CD1c-positive myeloid dendritic cell (primary cell): ENCODE measurements at regions not wholly inside any gene's neighbourhood (a gene's known extent, or its start where the extent isn't known, plus 50 kb on each side); places are given as distances from the start of the nearest gene placed in this dataset.
"Not testable (repeated sequence)": the region's sequence is repeated elsewhere in the genome, so short reads cannot be mapped to it uniquely, and the experiment has no call there.

Experiments
- DNase-seq: peaks from one replicate; pipeline ENCODE4 v3.0.0-alpha.2; 2016; ENCODE audit errors: extremely low spot score

GRCh38 chr9:27672718-27673117, 99.4 kb upstream of the C9orf72 start:
- peak; percentile 38 for DNase-seq

- no peak for DNase-seq
Measured at GRCh38 chr9:27673641-27674040, 100.4 kb upstream of the C9orf72 start.

GRCh38 chr9:27675354-27675753, 102.1 kb upstream of the C9orf72 start:
- no peak for DNase-seq

- DNase-seq = no peak
Measured at GRCh38 chr9:27676827-27677226, 103.5 kb upstream of the C9orf72 start.

GRCh38 chr9:27679338-27679737, 106.1 kb upstream of the C9orf72 start:
- DNase-seq = no peak

- no peak for DNase-seq
Measured at GRCh38 chr9:27683181-27683580, 109.9 kb upstream of the C9orf72 start.

GRCh38 chr9:27688954-27689353, 115.7 kb upstream of the C9orf72 start:
- no peak for DNase-seq

GRCh38 chr9:27690816-27691215, 117.5 kb upstream of the C9orf72 start:
- not testable (repeated sequence) for DNase-seq

- no peak for DNase-seq
Measured at GRCh38 chr9:27699621-27700020, 126.3 kb upstream of the C9orf72 start.

GRCh38 chr9:27701016-27701415, 127.7 kb upstream of the C9orf72 start:
- DNase-seq = peak; percentile 12

GRCh38 chr9:27701587-27701986, 128.3 kb upstream of the C9orf72 start:
- peak; percentile 29 for DNase-seq

GRCh38 chr9:27703216-27703980, 130.1 kb upstream of the C9orf72 start:
- peak; percentile 45 for DNase-seq

GRCh38 chr9:27711241-27711640, 138.0 kb upstream of the C9orf72 start:
- no peak for DNase-seq

- DNase-seq = no peak
Measured at GRCh38 chr9:27712806-27713205, 139.5 kb upstream of the C9orf72 start.

GRCh38 chr9:27714388-27714787, 141.1 kb upstream of the C9orf72 start:
- no peak for DNase-seq

GRCh38 chr9:27715651-27716050, 142.4 kb upstream of the C9orf72 start:
- DNase-seq = no peak

GRCh38 chr9:27717991-27718390, 144.7 kb upstream of the C9orf72 start:
- no peak for DNase-seq

- DNase-seq = peak; percentile 39
Measured at GRCh38 chr9:27719711-27720110, 146.4 kb upstream of the C9orf72 start.

GRCh38 chr9:27722866-27723265, 149.6 kb upstream of the C9orf72 start:
- DNase-seq = peak; percentile 13

- DNase-seq = peak; percentile 73
Measured at GRCh38 chr9:27726244-27727081, 153.2 kb upstream of the C9orf72 start.

- no peak for DNase-seq
Measured at GRCh38 chr9:27732494-27732893, 159.2 kb upstream of the C9orf72 start.

GRCh38 chr9:27743490-27743889, 170.2 kb upstream of the C9orf72 start:
- DNase-seq = no peak

- DNase-seq = no peak
Measured at GRCh38 chr9:27747450-27747849, 174.2 kb upstream of the C9orf72 start.
